SK-N-SH (cell line): ENCODE measurements at regions not wholly inside any gene's neighbourhood (a gene's known extent, or its start where the extent isn't known, plus 50 kb on each side); places are given as distances from the start of the nearest gene placed in this dataset.

Source experiments
- CTCF ChIA-PET: fragments of 300-600, 350-600 bp; formaldehyde crosslinking; extraction: SDS; loops from one replicate; lab custom pipeline; 2021; lab: Yijun Ruan, JAX
- POLR2A ChIA-PET: fragments of 350-600 bp; sonication (Branson Sonifier 250); formaldehyde crosslinking; extraction: SDS; loops from one replicate; lab custom pipeline; 2020; ENCODE audit warnings: antibody characterized with exemption, inconsistent platforms; lab: Yijun Ruan, JAX
- DNase-seq: peaks from one replicate; pipeline ENCODE4 v3.0.0; 2012
- H2AFZ ChIP-seq: fragments of 200-600 bp; sonication (generic); 2 replicates; pipeline ENCODE4 v1.8.1; 2016; ENCODE audit warnings: antibody characterized with exemption, mild to moderate bottlenecking, low read depth
- H3F3A ChIP-seq: fragments of 200-600 bp; sonication (generic); replicated peaks from 2 replicates; pipeline ENCODE3; 2016; ENCODE audit warnings: antibody characterized with exemption, mild to moderate bottlenecking; ENCODE audit not compliant: insufficient read depth
- H3K27ac ChIP-seq, 2 experiments: fragments of 200-500 bp in 1 of 2; fragments of 200-600 bp in 1 of 2; sonication (Bioruptor generic) in 1 of 2; sonication (generic), shearing (Covaris generic) in 1 of 2; 2 replicates each; pipeline versions ENCODE4 v1.5.1 to v1.6.1; 2014 to 2016; ENCODE audit warnings: low read depth in 2 of 2, inconsistent platforms in 1 of 2, low read length in 1 of 2, mild to moderate bottlenecking in 1 of 2, mixed read lengths in 1 of 2
- H3K27me3 ChIP-seq: fragments of 200-600 bp; sonication (generic), shearing (Covaris generic); 2 replicates; pipeline ENCODE4 v1.6.1; 2016; ENCODE audit warnings: mixed run types; ENCODE audit not compliant: insufficient read depth
- H3K36me3 ChIP-seq, 2 experiments: fragments of 200-500 bp in 1 of 2; fragments of 200-600 bp in 1 of 2; sonication (Bioruptor generic) in 1 of 2; sonication (generic) in 1 of 2; replicated peaks in 1 of 2; 2 replicates each; pipeline versions ENCODE3 to v1.5.1; 2014 to 2016; ENCODE audit warnings: low read length in 1 of 2, mild to moderate bottlenecking in 1 of 2; ENCODE audit not compliant: insufficient read depth in 2 of 2, control insufficient read depth in 1 of 2
- H3K4me1 ChIP-seq, 2 experiments: fragments of 200-500 bp in 1 of 2; fragments of 200-600 bp in 1 of 2; sonication (Bioruptor generic) in 1 of 2; sonication (generic), shearing (Covaris generic) in 1 of 2; 2 replicates each; pipeline versions ENCODE4 v1.5.1 to v1.6.1; 2014 to 2016; ENCODE audit warnings: low read depth in 1 of 2, low read length in 1 of 2, mixed run types in 1 of 2; ENCODE audit not compliant: insufficient read depth in 2 of 2, control insufficient read depth in 1 of 2
- H3K4me2 ChIP-seq: fragments of 200-600 bp; sonication (generic), shearing (Covaris generic); 2 replicates; pipeline ENCODE4 v1.6.1; 2017; ENCODE audit warnings: mixed run types
- H3K4me3 ChIP-seq, 2 experiments: fragments of 200-500 bp in 1 of 2; fragments of 200-600 bp in 1 of 2; sonication (Bioruptor generic) in 1 of 2; sonication (generic), shearing (Covaris generic) in 1 of 2; 2 replicates each; pipeline versions ENCODE4 v1.5.1 to v1.8.1; 2014 to 2016; ENCODE audit warnings: low read depth in 2 of 2, inconsistent platforms in 1 of 2, low read length in 1 of 2, mild to moderate bottlenecking in 1 of 2, mixed read lengths in 1 of 2, moderate library complexity in 1 of 2
- H3K79me2 ChIP-seq: fragments of 200-600 bp; sonication (generic); 2 replicates; pipeline ENCODE4 v1.8.1; 2017; ENCODE audit warnings: mild to moderate bottlenecking; ENCODE audit not compliant: insufficient read depth
- H3K9ac ChIP-seq: fragments of 200-600 bp; sonication (generic); 2 replicates; pipeline ENCODE4 v1.6.1; 2017; ENCODE audit warnings: mixed run types
- H3K9me2 ChIP-seq: fragments of 200-600 bp; sonication (generic); 2 replicates; pipeline ENCODE4 v1.6.1; 2017; ENCODE audit warnings: mixed run types
- H3K9me3 ChIP-seq: fragments of 200-600 bp; sonication (generic); 2 replicates; pipeline ENCODE4 v1.6.1; 2017; ENCODE audit warnings: mixed run types, mild to moderate bottlenecking, moderate library complexity
- H4K20me1 ChIP-seq: fragments of 200-600 bp; sonication (generic); 2 replicates; pipeline ENCODE4 v1.6.1; 2017; ENCODE audit warnings: mild to moderate bottlenecking, mixed run types; ENCODE audit not compliant: insufficient read depth
- CHD2 ChIP-seq: fragments of 150-350 bp; IDR thresholded peaks from 2 replicates; pipeline ENCODE4 v1.6.1; 2018; ENCODE audit warnings: low read length; ENCODE audit not compliant: partially characterized antibody
- ELF1 ChIP-seq: IDR thresholded peaks from 2 replicates; pipeline ENCODE4 v1.4.0; 2012
- EP300 ChIP-seq, 2 experiments: IDR thresholded peaks; 2 replicates each; pipeline versions ENCODE4 v1.4.0 to v1.6.1; 2012; ENCODE audit warnings: borderline replicate concordance in 1 of 2, low read depth in 1 of 2, low read length in 1 of 2
- EZH2phosphoT487 ChIP-seq: fragments of 200-600 bp; sonication (generic); IDR thresholded peaks from 2 replicates; pipeline ENCODE4 v1.6.1; 2017; ENCODE audit warnings: low read depth, mixed run types, mild to moderate bottlenecking, antibody characterized with exemption, moderate library complexity, borderline replicate concordance
- MEF2A ChIP-seq: IDR thresholded peaks from 2 replicates; pipeline ENCODE4 v1.4.0; 2012; ENCODE audit warnings: low read depth, borderline replicate concordance
- MXI1 ChIP-seq: IDR thresholded peaks from 2 replicates; pipeline ENCODE4 v1.6.1; 2012; ENCODE audit warnings: mild to moderate bottlenecking, low read depth, low read length, improper control_type of control experiment
- NRF1 ChIP-seq: IDR thresholded peaks from 2 replicates; pipeline ENCODE4 v1.6.1; 2012; ENCODE audit warnings: low read depth, mild to moderate bottlenecking, low read length
- PBX3 ChIP-seq: IDR thresholded peaks from 2 replicates; pipeline ENCODE4; 2012
- RAD21 ChIP-seq: IDR thresholded peaks from 2 replicates; pipeline ENCODE4 v1.6.1; 2012; ENCODE audit warnings: mild to moderate bottlenecking, low read length
- RXRA ChIP-seq: IDR thresholded peaks from 2 replicates; pipeline ENCODE4 v1.4.0; 2012; ENCODE audit warnings: low read depth, mild to moderate bottlenecking, borderline replicate concordance
- USF1 ChIP-seq: IDR thresholded peaks from 2 replicates; pipeline ENCODE4 v1.4.0; 2012; ENCODE audit warnings: low read depth, borderline replicate concordance
- WGBS: methylation state at CpG from one replicate; pipeline ENCODE4 v1.1.6; 2017; ENCODE audit warnings: low lambda C conversion rate; 5-methylcytosine and 5-hydroxymethylcytosine counted together
- TF ChIP-seq, protein P1 (sequence below): fragments of 150-350 bp; IDR thresholded peaks from 2 replicates; pipeline ENCODE4 v1.6.1; 2017; ENCODE audit warnings: antibody characterized with exemption, low read length, low read depth, borderline replicate concordance
- TF ChIP-seq, protein P2 (sequence below): IDR thresholded peaks from 2 replicates; pipeline ENCODE4 v1.4.0; 2012; ENCODE audit warnings: low read depth, borderline replicate concordance
- TF ChIP-seq, protein P3 (sequence below): fragments of 150-350 bp; IDR thresholded peaks from 2 replicates; pipeline ENCODE4 v1.6.1; 2016; ENCODE audit warnings: mild to moderate bottlenecking, low read depth, low read length
- TF ChIP-seq, protein P4 (sequence below): IDR thresholded peaks from 2 replicates; pipeline ENCODE4 v1.4.0; 2012; ENCODE audit warnings: low read depth

GRCh38 chr18:39450958-39451357 lies 1885.4 kb upstream of the CELF4 start:
- Histone ChIP-seq H3K9me2 (no peaks in the 10 kb centered on the region), H3K9ac (no peak overlapping the region), H3K4me3 (no peak overlapping the region), H3K4me1 (no peaks in the 10 kb centered on the region), H3K9me3 (no peaks in the 10 kb centered on the region), H3K27me3 (no peaks in the 10 kb centered on the region), H3K36me3 (no peaks in the 10 kb centered on the region), H2AFZ (no peak overlapping the region), H4K20me1 (no peaks in the 10 kb centered on the region), H3K4me2 (no peak overlapping the region), H3K79me2 (no peaks in the 10 kb centered on the region), H3K27ac (no peak overlapping the region), H3F3A (no peaks in the 10 kb centered on the region)
- POLR2A ChIA-PET, result no interaction called here
- CTCF ChIA-PET, result no interaction called here
- TF ChIP-seq EZH2phosphoT487, result no peak
- no peak for TF ChIP-seq MXI1
- TF ChIP-seq USF1, result no peak
- no peak for TF ChIP-seq RAD21
- no peak for TF ChIP-seq CHD2
- TF ChIP-seq MEF2A, result no peak
- TF ChIP-seq PBX3, result no peak
- TF ChIP-seq, protein P1, sequence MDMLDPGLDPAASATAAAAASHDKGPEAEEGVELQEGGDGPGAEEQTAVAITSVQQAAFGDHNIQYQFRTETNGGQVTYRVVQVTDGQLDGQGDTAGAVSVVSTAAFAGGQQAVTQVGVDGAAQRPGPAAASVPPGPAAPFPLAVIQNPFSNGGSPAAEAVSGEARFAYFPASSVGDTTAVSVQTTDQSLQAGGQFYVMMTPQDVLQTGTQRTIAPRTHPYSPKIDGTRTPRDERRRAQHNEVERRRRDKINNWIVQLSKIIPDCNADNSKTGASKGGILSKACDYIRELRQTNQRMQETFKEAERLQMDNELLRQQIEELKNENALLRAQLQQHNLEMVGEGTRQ, result no peak
- TF ChIP-seq, protein P2, sequence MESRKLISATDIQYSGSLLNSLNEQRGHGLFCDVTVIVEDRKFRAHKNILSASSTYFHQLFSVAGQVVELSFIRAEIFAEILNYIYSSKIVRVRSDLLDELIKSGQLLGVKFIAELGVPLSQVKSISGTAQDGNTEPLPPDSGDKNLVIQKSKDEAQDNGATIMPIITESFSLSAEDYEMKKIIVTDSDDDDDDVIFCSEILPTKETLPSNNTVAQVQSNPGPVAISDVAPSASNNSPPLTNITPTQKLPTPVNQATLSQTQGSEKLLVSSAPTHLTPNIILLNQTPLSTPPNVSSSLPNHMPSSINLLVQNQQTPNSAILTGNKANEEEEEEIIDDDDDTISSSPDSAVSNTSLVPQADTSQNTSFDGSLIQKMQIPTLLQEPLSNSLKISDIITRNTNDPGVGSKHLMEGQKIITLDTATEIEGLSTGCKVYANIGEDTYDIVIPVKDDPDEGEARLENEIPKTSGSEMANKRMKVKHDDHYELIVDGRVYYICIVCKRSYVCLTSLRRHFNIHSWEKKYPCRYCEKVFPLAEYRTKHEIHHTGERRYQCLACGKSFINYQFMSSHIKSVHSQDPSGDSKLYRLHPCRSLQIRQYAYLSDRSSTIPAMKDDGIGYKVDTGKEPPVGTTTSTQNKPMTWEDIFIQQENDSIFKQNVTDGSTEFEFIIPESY, result no peak
- TF ChIP-seq, protein P3, sequence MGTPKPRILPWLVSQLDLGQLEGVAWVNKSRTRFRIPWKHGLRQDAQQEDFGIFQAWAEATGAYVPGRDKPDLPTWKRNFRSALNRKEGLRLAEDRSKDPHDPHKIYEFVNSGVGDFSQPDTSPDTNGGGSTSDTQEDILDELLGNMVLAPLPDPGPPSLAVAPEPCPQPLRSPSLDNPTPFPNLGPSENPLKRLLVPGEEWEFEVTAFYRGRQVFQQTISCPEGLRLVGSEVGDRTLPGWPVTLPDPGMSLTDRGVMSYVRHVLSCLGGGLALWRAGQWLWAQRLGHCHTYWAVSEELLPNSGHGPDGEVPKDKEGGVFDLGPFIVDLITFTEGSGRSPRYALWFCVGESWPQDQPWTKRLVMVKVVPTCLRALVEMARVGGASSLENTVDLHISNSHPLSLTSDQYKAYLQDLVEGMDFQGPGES, result no peak
- TF ChIP-seq RXRA, result no peak
- TF ChIP-seq ELF1, result no peak
- TF ChIP-seq, protein P4, sequence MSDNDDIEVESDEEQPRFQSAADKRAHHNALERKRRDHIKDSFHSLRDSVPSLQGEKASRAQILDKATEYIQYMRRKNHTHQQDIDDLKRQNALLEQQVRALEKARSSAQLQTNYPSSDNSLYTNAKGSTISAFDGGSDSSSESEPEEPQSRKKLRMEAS, result no peak
- TF ChIP-seq EP300 (IDR thresholded peaks at IDR 0.05; ENCODE audit: borderline replicate concordance in 1 of 2, low read depth in 1 of 2, low read length in 1 of 2), result no peak
- no peak for TF ChIP-seq NRF1
- no peak for DNase-seq
- 74% methylated on average over 6 of the region's 6 CpGs for WGBS
